ENCODE measurements at regions not wholly inside any gene's neighbourhood (a gene's known extent, or its start where the extent isn't known, plus 50 kb on each side); places are given as distances from the start of the nearest gene placed in this dataset.
A peak's percentile ranks its signal among the peaks of the same experiment; 100 is the strongest.
"Not testable (repeated sequence)": the region's sequence is repeated elsewhere in the genome, so short reads cannot be mapped to it uniquely, and the experiment has no call there.

DNA sequence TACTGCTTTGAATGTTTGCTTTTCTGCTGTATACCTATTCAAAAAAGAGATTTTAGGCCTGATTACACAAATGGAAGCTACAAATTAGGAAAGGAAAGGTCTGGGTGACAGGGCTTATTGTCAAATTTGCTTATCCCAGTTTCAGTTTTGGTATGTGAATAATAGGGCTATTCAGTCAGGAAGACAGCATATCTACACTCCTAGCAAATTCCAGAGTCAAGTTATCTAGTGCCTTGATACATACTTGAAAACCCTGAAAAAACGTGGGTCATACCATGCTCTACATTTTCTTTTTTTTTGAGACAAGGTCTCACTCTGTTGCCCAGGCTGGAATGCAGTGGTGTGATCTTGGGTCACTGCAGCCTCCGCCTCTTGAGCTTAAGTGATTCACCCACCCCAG, 59.2 kb upstream of the CCDC180 start:
- H3K36me3 ChIP-seq (ENCODE audit: control insufficient read depth, insufficient read depth, low read length); H3K27ac Mint-ChIP-seq: not testable (repeated sequence)

DNA sequence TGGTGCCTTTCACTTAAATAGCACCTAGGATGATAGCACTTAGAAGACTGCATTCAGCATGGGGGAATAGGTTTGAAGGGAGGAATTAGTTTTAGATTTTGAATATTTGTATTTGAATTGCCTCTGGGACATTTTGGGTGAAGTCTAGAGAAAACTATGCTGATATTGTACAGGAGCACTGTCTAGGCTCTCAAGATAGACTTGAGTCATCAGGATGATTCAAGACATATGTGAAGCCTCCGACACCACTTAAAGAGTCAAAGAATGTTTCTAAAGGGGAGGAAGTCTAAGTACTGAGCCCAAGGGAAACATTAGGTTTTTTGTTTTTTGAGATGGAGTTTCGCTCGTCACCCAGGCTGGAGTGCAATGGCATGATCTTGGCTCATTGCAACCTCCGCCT, 63.9 kb upstream of the CCDC180 start:
- WGBS, 2 experiments (ENCODE audit: insufficient coverage in 1 of 2, insufficient read length in 1 of 2) = 90 to 95% methylated on average over 2 to 4 of the region's 4 CpGs
- Histone ChIP-seq H3K36me3 (ENCODE audit: control insufficient read depth, insufficient read depth, low read length) (no peaks in the 10 kb centered on the region), H3K27ac (ENCODE audit: low read depth, low read length) (no peak overlapping the region), H3K9me3 (ENCODE audit: control insufficient read depth, low read length) (no peaks in the 10 kb centered on the region), H3K4me1 (ENCODE audit: control insufficient read depth, insufficient read depth, low read length) (no peaks in the 10 kb centered on the region), H3K4me3 (ENCODE audit: low read length) (no peak overlapping the region), H3K27me3 (ENCODE audit: control insufficient read depth, insufficient read depth, low read length, poor library complexity, severe bottlenecking) (no peaks in the 10 kb centered on the region), H3K9ac (ENCODE audit: extremely low read depth, low read length, poor library complexity, severe bottlenecking) (no peak overlapping the region)
- no peak for DNase-seq
- peaks cover 5% of the 10 kb centered on the region for H3K36me3 Mint-ChIP-seq (ENCODE audit: low read depth)
- H3K27ac Mint-ChIP-seq = no peak overlapping the region
- H3K4me1 Mint-ChIP-seq = peaks cover 19% of the 10 kb centered on the region
- TF ChIP-seq, protein P1, sequence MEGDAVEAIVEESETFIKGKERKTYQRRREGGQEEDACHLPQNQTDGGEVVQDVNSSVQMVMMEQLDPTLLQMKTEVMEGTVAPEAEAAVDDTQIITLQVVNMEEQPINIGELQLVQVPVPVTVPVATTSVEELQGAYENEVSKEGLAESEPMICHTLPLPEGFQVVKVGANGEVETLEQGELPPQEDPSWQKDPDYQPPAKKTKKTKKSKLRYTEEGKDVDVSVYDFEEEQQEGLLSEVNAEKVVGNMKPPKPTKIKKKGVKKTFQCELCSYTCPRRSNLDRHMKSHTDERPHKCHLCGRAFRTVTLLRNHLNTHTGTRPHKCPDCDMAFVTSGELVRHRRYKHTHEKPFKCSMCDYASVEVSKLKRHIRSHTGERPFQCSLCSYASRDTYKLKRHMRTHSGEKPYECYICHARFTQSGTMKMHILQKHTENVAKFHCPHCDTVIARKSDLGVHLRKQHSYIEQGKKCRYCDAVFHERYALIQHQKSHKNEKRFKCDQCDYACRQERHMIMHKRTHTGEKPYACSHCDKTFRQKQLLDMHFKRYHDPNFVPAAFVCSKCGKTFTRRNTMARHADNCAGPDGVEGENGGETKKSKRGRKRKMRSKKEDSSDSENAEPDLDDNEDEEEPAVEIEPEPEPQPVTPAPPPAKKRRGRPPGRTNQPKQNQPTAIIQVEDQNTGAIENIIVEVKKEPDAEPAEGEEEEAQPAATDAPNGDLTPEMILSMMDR (conservative IDR thresholded peaks at IDR 0.05) = no peak
- H3K9me3 Mint-ChIP-seq = no peaks in the 10 kb centered on the region
- H3K4me3 Mint-ChIP-seq = no peak overlapping the region
- H3K27me3 Mint-ChIP-seq (ENCODE audit: insufficient read depth) = no peaks in the 10 kb centered on the region

More for the DNA sequence above, 59.2 kb upstream of the CCDC180 start:
- not testable (repeated sequence) for H3K9me3 ChIP-seq (ENCODE audit: control insufficient read depth, low read length); H3K4me1 Mint-ChIP-seq; H3K27me3 Mint-ChIP-seq (ENCODE audit: insufficient read depth); DNase-seq; H3K27me3 ChIP-seq (ENCODE audit: control insufficient read depth, insufficient read depth, low read length, poor library complexity, severe bottlenecking); H3K9me3 Mint-ChIP-seq; H3K4me3 ChIP-seq (ENCODE audit: low read length); H3K9ac ChIP-seq (ENCODE audit: extremely low read depth, low read length, poor library complexity, severe bottlenecking); H3K4me3 Mint-ChIP-seq; H3K27ac ChIP-seq (ENCODE audit: low read depth, low read length); H3K4me1 ChIP-seq (ENCODE audit: control insufficient read depth, insufficient read depth, low read length)
- H3K36me3 Mint-ChIP-seq (ENCODE audit: low read depth) = peaks cover 14% of the 10 kb centered on the region
- whole genome bisulfite sequencing, 2 experiments (ENCODE audit: insufficient coverage in 1 of 2, insufficient read length in 1 of 2) = 91 to 94% methylated on average over 2 of the region's 2 CpGs

DNA sequence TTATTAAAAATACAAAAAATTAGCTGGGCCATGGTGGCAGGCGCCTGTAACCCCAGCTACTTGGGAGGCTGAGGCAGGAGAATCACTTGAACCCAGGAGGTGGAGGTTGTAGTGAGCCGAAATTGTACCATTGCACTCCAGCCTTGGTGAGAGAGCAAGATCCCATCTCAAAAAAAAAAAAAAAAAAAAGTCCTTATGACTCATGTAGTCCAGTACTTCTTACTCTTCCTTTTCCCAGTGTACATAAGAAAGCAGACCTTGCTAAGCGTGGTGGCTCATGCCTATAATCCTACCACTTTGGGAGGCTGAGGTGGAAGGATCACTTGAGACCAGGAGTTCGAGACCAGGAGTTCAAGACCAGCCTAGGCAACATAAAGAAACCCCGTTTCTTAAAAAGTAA, 66.0 kb upstream of the CCDC180 start:
- H3K9me3 ChIP-seq (ENCODE audit: control insufficient read depth, low read length); H3K27me3 ChIP-seq (ENCODE audit: control insufficient read depth, insufficient read depth, low read length, poor library complexity, severe bottlenecking); H3K36me3 Mint-ChIP-seq (ENCODE audit: low read depth); H3K27ac ChIP-seq (ENCODE audit: low read depth, low read length); H3K4me3 Mint-ChIP-seq; H3K27ac Mint-ChIP-seq; H3K27me3 Mint-ChIP-seq (ENCODE audit: insufficient read depth); H3K4me3 ChIP-seq (ENCODE audit: low read length); H3K36me3 ChIP-seq (ENCODE audit: control insufficient read depth, insufficient read depth, low read length); H3K4me1 ChIP-seq (ENCODE audit: control insufficient read depth, insufficient read depth, low read length); DNase-seq; H3K9ac ChIP-seq (ENCODE audit: extremely low read depth, low read length, poor library complexity, severe bottlenecking); H3K9me3 Mint-ChIP-seq: not testable (repeated sequence)
- WGBS, 2 experiments (ENCODE audit: insufficient coverage in 1 of 2, insufficient read length in 1 of 2) = 83 to 90% methylated on average over 3 to 5 of the region's 5 CpGs
- peaks cover 19% of the 10 kb centered on the region for H3K4me1 Mint-ChIP-seq

DNA sequence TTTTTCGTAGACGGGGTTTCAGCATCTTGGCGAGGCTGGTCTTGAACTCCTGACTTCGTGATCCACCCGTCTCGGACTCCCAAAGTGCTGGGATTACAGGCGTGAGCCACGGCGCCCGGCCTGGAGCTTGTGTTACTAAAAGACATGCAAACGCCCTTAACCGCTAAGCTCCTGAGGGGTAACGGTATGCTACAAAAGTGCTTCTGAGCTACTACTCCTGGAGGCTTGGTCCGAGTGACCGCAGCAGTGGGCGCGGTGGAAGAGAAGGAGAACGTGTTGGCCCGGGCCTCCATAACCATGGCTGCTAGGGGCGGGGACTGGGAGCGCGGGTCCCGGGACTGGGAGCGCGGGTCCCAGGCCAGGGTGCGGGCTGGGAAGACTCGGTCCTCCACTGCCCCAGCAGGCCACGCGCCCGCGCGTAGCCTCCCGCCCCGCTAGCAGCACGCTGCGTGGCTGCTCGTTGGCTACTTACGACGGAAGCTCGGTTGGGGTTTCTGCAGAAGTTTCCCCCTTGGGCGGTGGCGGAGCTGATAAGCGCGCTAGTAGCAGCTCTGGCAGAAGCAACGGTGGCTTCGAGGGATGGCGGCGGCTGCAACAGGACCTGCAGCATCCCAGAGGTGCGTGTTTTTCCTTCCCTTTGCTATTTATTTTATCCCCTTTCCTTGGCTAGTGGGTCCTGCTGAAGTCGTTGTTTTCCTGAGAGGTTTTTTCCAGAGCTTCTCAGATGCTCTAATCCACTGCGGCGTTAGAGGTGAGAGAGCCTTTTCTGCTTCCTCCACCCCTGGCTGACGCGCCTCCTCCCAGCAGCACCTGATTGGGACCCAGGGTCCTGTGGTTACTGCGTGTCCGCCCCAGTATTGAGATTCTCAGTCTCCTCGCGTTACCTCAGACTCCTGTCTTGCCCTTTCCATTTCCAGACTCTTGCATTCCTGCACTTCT, 69.2 kb upstream of the CCDC180 start:
- no peaks in the 10 kb centered on the region for H3K27me3 ChIP-seq (ENCODE audit: control insufficient read depth, insufficient read depth, low read length, poor library complexity, severe bottlenecking)
- peaks cover under 1% of the 10 kb centered on the region for H3K4me1 ChIP-seq (ENCODE audit: control insufficient read depth, insufficient read depth, low read length)
- H3K9me3 Mint-ChIP-seq = peaks cover 2% of the 10 kb centered on the region
- peak; percentile 91 for DNase-seq
- H3K4me3 Mint-ChIP-seq = peak overlapping the region; percentile 91
- H3K27ac Mint-ChIP-seq = peak overlapping the region; percentile 96
- peak overlapping the region; percentile 62 for H3K27ac ChIP-seq (ENCODE audit: low read depth, low read length)
- H3K36me3 ChIP-seq (ENCODE audit: control insufficient read depth, insufficient read depth, low read length) = peaks cover 8% of the 10 kb centered on the region
- H3K4me1 Mint-ChIP-seq = peaks cover 24% of the 10 kb centered on the region
- H3K27me3 Mint-ChIP-seq (ENCODE audit: insufficient read depth) = no peaks in the 10 kb centered on the region
- TF ChIP-seq, protein P1 (conservative IDR thresholded peaks at IDR 0.05) = no peak
- H3K9ac ChIP-seq (ENCODE audit: extremely low read depth, low read length, poor library complexity, severe bottlenecking) = peak overlapping the region; percentile 55
- H3K9me3 ChIP-seq (ENCODE audit: control insufficient read depth, low read length) = no peaks in the 10 kb centered on the region
- WGBS, 2 experiments (ENCODE audit: insufficient coverage in 1 of 2, insufficient read length in 1 of 2) = 11 to 14% methylated on average over 32 to 58 of the region's 58 CpGs
- peak overlapping the region; percentile 93 for H3K4me3 ChIP-seq (ENCODE audit: low read length)
- H3K36me3 Mint-ChIP-seq (ENCODE audit: low read depth) = peaks cover 17% of the 10 kb centered on the region
